ENCODE measurements at regions not wholly inside any gene's neighbourhood (a gene's known extent, or its start where the extent isn't known, plus 50 kb on each side); places are given as distances from the start of the nearest gene placed in this dataset.

DNA sequence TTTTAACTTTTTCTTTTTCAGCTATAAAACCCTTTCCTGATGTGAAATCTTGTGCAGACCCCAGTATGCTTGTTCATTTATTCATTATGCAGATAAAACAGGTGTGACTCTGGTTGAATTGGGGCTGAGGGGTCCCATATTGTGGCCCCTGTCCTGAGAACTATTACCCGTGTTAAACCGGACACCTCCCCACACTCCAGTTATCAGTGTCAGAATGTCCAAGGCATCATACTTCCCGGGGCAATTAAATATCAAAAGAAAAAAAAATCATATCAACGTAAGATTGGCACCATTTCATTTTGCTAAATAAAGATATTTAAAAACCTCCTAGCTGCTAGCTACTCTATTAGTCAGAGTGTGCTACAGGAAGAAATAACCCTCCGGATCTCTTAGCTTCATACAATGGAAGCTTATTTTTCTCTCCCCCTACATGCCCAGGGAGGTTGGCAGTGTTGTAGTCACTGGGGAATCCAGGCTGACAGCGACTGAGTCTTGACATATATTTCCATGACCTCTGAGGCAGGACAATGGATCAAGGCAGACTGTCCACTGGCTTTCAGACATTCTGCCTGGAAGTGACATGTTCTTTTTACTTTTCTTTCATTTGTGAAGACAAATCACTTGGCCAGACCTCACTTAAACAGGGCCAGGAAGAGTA lies 170.0 kb downstream of the SEC61B start:
- H3K36me3 ChIP-seq (ENCODE audit: control insufficient read depth, insufficient read depth, low read length): no peaks in the 10 kb centered on the region
- TF ChIP-seq, protein P1, sequence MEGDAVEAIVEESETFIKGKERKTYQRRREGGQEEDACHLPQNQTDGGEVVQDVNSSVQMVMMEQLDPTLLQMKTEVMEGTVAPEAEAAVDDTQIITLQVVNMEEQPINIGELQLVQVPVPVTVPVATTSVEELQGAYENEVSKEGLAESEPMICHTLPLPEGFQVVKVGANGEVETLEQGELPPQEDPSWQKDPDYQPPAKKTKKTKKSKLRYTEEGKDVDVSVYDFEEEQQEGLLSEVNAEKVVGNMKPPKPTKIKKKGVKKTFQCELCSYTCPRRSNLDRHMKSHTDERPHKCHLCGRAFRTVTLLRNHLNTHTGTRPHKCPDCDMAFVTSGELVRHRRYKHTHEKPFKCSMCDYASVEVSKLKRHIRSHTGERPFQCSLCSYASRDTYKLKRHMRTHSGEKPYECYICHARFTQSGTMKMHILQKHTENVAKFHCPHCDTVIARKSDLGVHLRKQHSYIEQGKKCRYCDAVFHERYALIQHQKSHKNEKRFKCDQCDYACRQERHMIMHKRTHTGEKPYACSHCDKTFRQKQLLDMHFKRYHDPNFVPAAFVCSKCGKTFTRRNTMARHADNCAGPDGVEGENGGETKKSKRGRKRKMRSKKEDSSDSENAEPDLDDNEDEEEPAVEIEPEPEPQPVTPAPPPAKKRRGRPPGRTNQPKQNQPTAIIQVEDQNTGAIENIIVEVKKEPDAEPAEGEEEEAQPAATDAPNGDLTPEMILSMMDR (IDR thresholded peaks at IDR 0.05; ENCODE audit: insufficient read depth, low read length, severe bottlenecking): no peak
- no peaks in the 10 kb centered on the region for H3K27me3 ChIP-seq (ENCODE audit: control insufficient read depth, insufficient read depth, low read length)
- no peak for DNase-seq (ENCODE audit: low read depth)
- H3K4me3 ChIP-seq (ENCODE audit: low read depth, low read length): no peak overlapping the region
- no peak for FAIRE-seq

DNA sequence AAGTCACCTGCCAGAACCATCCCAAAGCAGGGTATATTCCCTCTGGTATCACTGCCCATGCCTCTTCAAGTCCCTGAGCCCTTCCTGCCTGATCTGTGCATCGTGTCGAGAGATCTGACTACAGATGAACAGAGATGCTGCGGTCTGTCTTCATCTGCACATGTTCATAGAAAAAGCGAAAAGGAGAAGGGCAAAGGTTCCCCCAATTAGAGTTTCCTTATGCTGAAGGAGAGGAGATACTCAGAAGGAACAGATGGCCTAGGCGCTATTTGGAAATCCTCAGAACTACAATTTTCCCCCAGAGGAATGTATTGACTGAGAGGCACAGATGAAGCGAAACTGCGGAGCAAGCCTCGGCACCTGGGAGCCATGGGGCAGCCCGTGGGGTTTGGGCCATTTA lies 170.9 kb downstream of the SEC61B start:
- DNase-seq (ENCODE audit: low read depth): no peak
- no peak overlapping the region for H3K4me3 ChIP-seq (ENCODE audit: low read depth, low read length)
- H3K27me3 ChIP-seq (ENCODE audit: control insufficient read depth, insufficient read depth, low read length): no peaks in the 10 kb centered on the region
- no peaks in the 10 kb centered on the region for H3K36me3 ChIP-seq (ENCODE audit: control insufficient read depth, insufficient read depth, low read length)
- TF ChIP-seq, protein P1 (IDR thresholded peaks at IDR 0.05; ENCODE audit: insufficient read depth, low read length, severe bottlenecking): no peak
- FAIRE-seq: no peak

DNA sequence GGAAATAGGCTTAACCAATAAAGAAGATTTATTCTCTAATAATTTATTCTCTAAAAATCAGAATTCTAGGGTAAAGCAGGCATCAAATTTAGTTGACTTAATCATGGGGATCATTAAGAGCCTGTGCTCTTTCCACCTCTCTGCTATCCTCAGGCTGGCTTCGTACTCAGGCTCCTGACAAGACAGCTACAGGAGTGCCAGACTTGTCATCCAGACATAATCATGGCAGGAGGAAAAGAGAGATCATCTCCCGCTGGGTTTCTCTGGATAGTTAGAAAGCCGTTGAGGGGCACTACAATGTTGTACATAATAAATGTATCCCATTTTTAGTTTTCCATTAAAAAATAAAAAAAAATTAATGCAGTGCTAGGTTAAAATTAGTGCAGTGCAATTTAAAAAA lies 171.9 kb downstream of the SEC61B start:
- no peak for DNase-seq (ENCODE audit: low read depth)
- FAIRE-seq: no peak
- TF ChIP-seq, protein P1 (IDR thresholded peaks at IDR 0.05; ENCODE audit: insufficient read depth, low read length, severe bottlenecking): no peak
- Histone ChIP-seq H3K4me3 (ENCODE audit: low read depth, low read length) (no peak overlapping the region), H3K36me3 (ENCODE audit: control insufficient read depth, insufficient read depth, low read length) (no peaks in the 10 kb centered on the region), H3K27me3 (ENCODE audit: control insufficient read depth, insufficient read depth, low read length) (no peaks in the 10 kb centered on the region)

DNA sequence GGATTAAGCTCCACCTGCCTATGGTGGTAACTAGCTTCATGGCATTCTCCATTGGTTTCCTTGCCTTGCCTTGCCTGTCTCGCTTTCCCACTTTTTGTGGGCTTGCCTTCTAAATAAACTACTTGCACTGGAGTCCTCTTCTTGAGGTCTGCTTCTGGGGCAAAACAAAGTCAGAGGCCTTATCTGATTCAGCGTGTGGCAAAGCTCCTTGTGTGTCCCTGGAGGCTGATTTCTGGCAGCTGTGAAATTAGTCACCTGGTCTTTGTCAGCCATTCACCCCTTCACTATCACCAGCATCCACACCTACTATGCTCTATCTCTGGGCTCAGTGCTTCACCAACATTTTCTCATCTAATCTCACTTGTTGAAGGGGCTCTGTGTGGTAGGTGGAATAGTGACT lies 176.2 kb downstream of the SEC61B start:
- H3K27me3 ChIP-seq (ENCODE audit: control insufficient read depth, insufficient read depth, low read length): no peaks in the 10 kb centered on the region
- H3K4me3 ChIP-seq (ENCODE audit: low read depth, low read length): no peak overlapping the region
- TF ChIP-seq, protein P1 (IDR thresholded peaks at IDR 0.05; ENCODE audit: insufficient read depth, low read length, severe bottlenecking): no peak
- no peak for FAIRE-seq
- no peak for DNase-seq (ENCODE audit: low read depth)
- H3K36me3 ChIP-seq (ENCODE audit: control insufficient read depth, insufficient read depth, low read length): no peaks in the 10 kb centered on the region

DNA sequence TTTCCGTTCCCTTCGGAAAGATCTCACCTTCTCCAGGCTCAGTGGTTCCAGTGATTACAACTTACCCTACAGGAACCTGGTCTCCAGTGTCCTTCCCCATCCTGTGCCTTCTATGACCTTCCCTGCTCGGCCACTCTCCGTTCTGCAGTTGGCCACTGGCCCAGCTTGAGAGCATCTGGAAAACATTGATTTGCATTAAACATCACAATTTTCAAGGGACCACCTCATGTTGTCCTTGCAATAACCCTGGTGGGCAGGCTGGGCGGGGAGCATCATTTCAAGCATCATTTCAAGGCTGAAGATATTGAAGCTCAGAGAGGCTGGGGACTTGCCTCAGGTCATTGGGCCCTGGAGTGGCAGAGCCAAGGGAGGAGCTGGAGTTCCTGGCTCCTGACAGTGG lies 177.4 kb downstream of the SEC61B start:
- FAIRE-seq (no peak), DNase-seq (ENCODE audit: low read depth) (no peak)
- H3K36me3 ChIP-seq (ENCODE audit: control insufficient read depth, insufficient read depth, low read length): no peaks in the 10 kb centered on the region

More for the DNA sequence above, 177.4 kb downstream of the SEC61B start:
- H3K27me3 ChIP-seq (ENCODE audit: control insufficient read depth, insufficient read depth, low read length): no peaks in the 10 kb centered on the region
- H3K4me3 ChIP-seq (ENCODE audit: low read depth, low read length): no peak overlapping the region
- TF ChIP-seq, protein P1 (IDR thresholded peaks at IDR 0.05; ENCODE audit: insufficient read depth, low read length, severe bottlenecking): no peak

Measured in bronchial epithelial cell (primary cell).